ENCODE measurements at regions not wholly inside any gene's neighbourhood (a gene's known extent, or its start where the extent isn't known, plus 50 kb on each side); places are given as distances from the start of the nearest gene placed in this dataset.

DNA sequence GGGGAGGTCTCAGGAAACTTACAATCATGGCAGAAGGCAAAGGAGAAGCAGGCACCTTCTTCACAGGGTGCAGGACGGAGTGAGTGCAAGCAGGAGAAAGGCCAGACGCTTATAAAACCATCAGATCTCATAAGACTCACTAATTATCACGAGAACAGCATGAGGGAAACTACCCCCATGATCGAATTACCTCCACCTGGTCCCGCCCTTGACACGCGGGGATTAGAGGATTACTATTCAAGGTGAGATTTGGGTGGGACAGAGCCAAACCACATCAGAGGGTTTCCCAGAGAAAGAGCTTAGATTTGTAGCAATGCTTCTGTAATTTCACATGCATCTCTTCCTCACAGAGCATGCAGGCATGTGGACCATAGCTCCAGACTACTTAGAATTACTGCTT is 615.7 kb upstream of the UBE2E2 start:
- H3K9ac ChIP-seq (replicated peaks; ENCODE audit: extremely low read depth, insufficient read depth, low read length): no peak overlapping the region
- intact Hi-C loops (cut with micrococcal nuclease) (no loop called here), dilution Hi-C loops (cut with MboI; ENCODE audit: extremely low pct_ligation_motif_present, low sequenced_read_pairs) (no loop called here)
- H3K27me3 ChIP-seq (ENCODE audit: control insufficient read depth in 2 of 2, insufficient read depth in 2 of 2, low read length in 2 of 2): no peaks in the 10 kb centered on the region
- H3K4me2 ChIP-seq (ENCODE audit: insufficient read depth, low read length): no peak overlapping the region
- H3K36me3 ChIP-seq (ENCODE audit: control insufficient read depth in 2 of 2, extremely low read depth in 1 of 2, insufficient read depth in 2 of 2, low read length in 2 of 2): no peaks in the 10 kb centered on the region
- H4K20me1 ChIP-seq (replicated peaks; ENCODE audit: control insufficient read depth, extremely low read depth, insufficient read depth, low read length): no peaks in the 10 kb centered on the region
- no peak overlapping the region for H2AFZ ChIP-seq (ENCODE audit: low read depth, low read length)
- no peaks in the 10 kb centered on the region for H3K79me2 ChIP-seq (ENCODE audit: control insufficient read depth, insufficient read depth, low read length)
- no peak overlapping the region for H3K4me3 ChIP-seq (replicated peaks in 1 of 3; ENCODE audit: insufficient read depth in 1 of 3, low read depth in 1 of 3, low read length in 3 of 3)
- H3K4me1 ChIP-seq (ENCODE audit: control insufficient read depth, extremely low read depth, insufficient read depth, low read length): no peaks in the 10 kb centered on the region
- FAIRE-seq: no peak
- no peaks in the 10 kb centered on the region for H3K9me3 ChIP-seq (replicated peaks; ENCODE audit: control insufficient read depth, insufficient read depth, low read length)
- CTCF ChIA-PET: no interaction called here
- H3K27ac ChIP-seq (ENCODE audit: insufficient read depth, low read depth, low read length): no peak overlapping the region
- TF ChIP-seq GATA2 (IDR thresholded peaks at IDR 0.05; ENCODE audit: insufficient read depth, insufficient read length, low read depth, low read length): no peak
- TF ChIP-seq MAX (IDR thresholded peaks at IDR 0.05; ENCODE audit: insufficient read depth, insufficient read length): no peak
- TF ChIP-seq MYC (IDR thresholded peaks at IDR 0.05; ENCODE audit: low read depth, low read length): no peak
- TF ChIP-seq POLR2A (IDR thresholded peaks at IDR 0.05; ENCODE audit: low read depth, low read length): no peak
- no peak for TF ChIP-seq POLR2AphosphoS5 (IDR thresholded peaks at IDR 0.05; ENCODE audit: insufficient read depth, low read depth, low read length)
- no peak for TF ChIP-seq FOS (IDR thresholded peaks at IDR 0.05; ENCODE audit: borderline replicate concordance, insufficient read depth, low read length)
- TF ChIP-seq EZH2 (IDR thresholded peaks at IDR 0.05; ENCODE audit: borderline replicate concordance, low read depth, low read length, severe bottlenecking): no peak
- no peak for TF ChIP-seq JUN (IDR thresholded peaks at IDR 0.05; ENCODE audit: borderline replicate concordance, insufficient read depth, insufficient read length, low read depth)
- no peak for TF ChIP-seq CTCF (IDR thresholded peaks at IDR 0.05; ENCODE audit: extremely low read depth in 1 of 2, insufficient read depth in 1 of 2, low read depth in 1 of 2, low read length in 2 of 2)
- H3K9me1 ChIP-seq (replicated peaks; ENCODE audit: control insufficient read depth, extremely low read depth, insufficient read depth, low read length): no peaks in the 10 kb centered on the region
- POLR2A ChIA-PET: no interaction called here
- no peak for DNase-seq (ENCODE audit: low read depth, low spot score)
- BruUV-seq (replicated peaks): no TSS peak

Data from endothelial cell of umbilical vein (primary cell).